ENCODE measurements at regions not wholly inside any gene's neighbourhood (a gene's known extent, or its start where the extent isn't known, plus 50 kb on each side); places are given as distances from the start of the nearest gene placed in this dataset.

DNA sequence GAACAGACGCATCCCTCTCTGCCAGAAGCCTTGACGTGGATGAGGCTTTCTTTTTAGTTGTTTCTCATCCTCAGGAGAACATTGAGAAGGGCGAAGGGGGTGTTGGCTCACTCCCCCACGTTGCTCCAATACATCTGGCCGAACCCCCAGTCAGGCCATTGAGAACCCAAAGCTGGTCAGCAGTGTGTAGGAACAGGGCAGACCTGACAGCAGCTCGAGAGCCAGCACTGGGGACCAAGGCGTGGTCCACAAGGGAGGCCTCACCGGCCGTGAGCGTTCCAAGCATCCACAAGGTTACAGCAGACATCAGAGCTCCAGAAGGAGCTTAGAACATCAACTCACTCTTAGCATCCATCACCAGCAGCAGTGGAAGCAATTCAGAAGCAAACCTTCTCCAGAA lies 387.9 kb upstream of the ARID1B start:
- TF ChIP-seq EZH2 (IDR thresholded peaks at IDR 0.05; ENCODE audit: low read length), result no peak
- TF ChIP-seq, protein P1, sequence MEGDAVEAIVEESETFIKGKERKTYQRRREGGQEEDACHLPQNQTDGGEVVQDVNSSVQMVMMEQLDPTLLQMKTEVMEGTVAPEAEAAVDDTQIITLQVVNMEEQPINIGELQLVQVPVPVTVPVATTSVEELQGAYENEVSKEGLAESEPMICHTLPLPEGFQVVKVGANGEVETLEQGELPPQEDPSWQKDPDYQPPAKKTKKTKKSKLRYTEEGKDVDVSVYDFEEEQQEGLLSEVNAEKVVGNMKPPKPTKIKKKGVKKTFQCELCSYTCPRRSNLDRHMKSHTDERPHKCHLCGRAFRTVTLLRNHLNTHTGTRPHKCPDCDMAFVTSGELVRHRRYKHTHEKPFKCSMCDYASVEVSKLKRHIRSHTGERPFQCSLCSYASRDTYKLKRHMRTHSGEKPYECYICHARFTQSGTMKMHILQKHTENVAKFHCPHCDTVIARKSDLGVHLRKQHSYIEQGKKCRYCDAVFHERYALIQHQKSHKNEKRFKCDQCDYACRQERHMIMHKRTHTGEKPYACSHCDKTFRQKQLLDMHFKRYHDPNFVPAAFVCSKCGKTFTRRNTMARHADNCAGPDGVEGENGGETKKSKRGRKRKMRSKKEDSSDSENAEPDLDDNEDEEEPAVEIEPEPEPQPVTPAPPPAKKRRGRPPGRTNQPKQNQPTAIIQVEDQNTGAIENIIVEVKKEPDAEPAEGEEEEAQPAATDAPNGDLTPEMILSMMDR (optimal IDR thresholded peaks at IDR 0.05 in 1 of 3, IDR thresholded peaks at IDR 0.05 in 1 of 3, conservative IDR thresholded peaks at IDR 0.05 in 1 of 3; ENCODE audit: extremely low read depth in 1 of 3, insufficient read depth in 2 of 3, low read length in 3 of 3), result no peak

All from keratinocyte (primary cell).